Natural killer cell (primary cell): ENCODE measurements at regions not wholly inside any gene's neighbourhood (a gene's known extent, or its start where the extent isn't known, plus 50 kb on each side); places are given as distances from the start of the nearest gene placed in this dataset.

Experiments used
- ATAC-seq, 3 donors: fragments of 150-1000 bp in 2 of 3; fragments of 200-7000 bp in 1 of 3; cut with Tn5 transposase; 1 replicate in 1 of 3; 2 replicates in 2 of 3; pipeline ENCODE4 v1.10.0; 2021; ENCODE audit warnings: mild to moderate bottlenecking in 2 of 3, moderate library complexity in 2 of 3
- DNase-seq, 2 donors: peaks; one replicate each; pipeline versions ENCODE4 v3.0.0 to v3.0.0-alpha.2; 2013 to 2021; ENCODE audit warnings: mixed read lengths in 1 of 2
- H3K27ac ChIP-seq: one replicate; pipeline ENCODE4 v1.5.1; 2013; ENCODE audit warnings: mild to moderate bottlenecking, low read length
- H3K27me3 ChIP-seq: one replicate; pipeline ENCODE4 v1.6.1; 2013; ENCODE audit warnings: low read length; ENCODE audit not compliant: control insufficient read depth, insufficient read depth
- H3K36me3 ChIP-seq: one replicate; pipeline ENCODE4 v1.6.1; 2013; ENCODE audit warnings: low read length; ENCODE audit not compliant: control insufficient read depth, insufficient read depth
- H3K4me1 ChIP-seq: one replicate; pipeline ENCODE4 v1.6.1; 2013; ENCODE audit warnings: low read length; ENCODE audit not compliant: control insufficient read depth, insufficient read depth
- H3K4me3 ChIP-seq: one replicate; pipeline ENCODE4 v1.5.1; 2013; ENCODE audit warnings: low read length
- H3K9me3 ChIP-seq: one replicate; pipeline ENCODE4 v1.6.1; 2013; ENCODE audit warnings: low read length; ENCODE audit not compliant: control insufficient read depth, insufficient read depth
- H3K27ac Mint-ChIP-seq, 2 donors: one replicate each; pipeline ENCODE4 v1.8.0; 2022; ENCODE audit warnings: mild to moderate bottlenecking in 2 of 2, mixed read lengths in 2 of 2, moderate library complexity in 1 of 2
- H3K27me3 Mint-ChIP-seq, 2 donors: one replicate each; pipeline ENCODE4 v1.8.0; 2022; ENCODE audit warnings: low read depth in 2 of 2, mixed read lengths in 2 of 2
- H3K36me3 Mint-ChIP-seq: one replicate; pipeline ENCODE4 v1.8.0; 2022; ENCODE audit warnings: mixed read lengths
- H3K4me1 Mint-ChIP-seq, 2 donors: one replicate each; pipeline ENCODE4 v1.8.0; 2022; ENCODE audit warnings: mixed read lengths in 2 of 2
- H3K4me3 Mint-ChIP-seq: one replicate; pipeline ENCODE4 v1.8.0; 2022; ENCODE audit warnings: mild to moderate bottlenecking, moderate library complexity, mixed read lengths
- H3K9me3 Mint-ChIP-seq, 2 donors: one replicate each; pipeline ENCODE4 v1.8.0; 2022; ENCODE audit warnings: mixed read lengths in 2 of 2
- WGBS: methylation state at CpG from one replicate; pipeline ENCODE4 v1.1.7; 2013; ENCODE audit warnings: missing lambda C conversion rate; ENCODE audit not compliant: insufficient coverage; 5-methylcytosine and 5-hydroxymethylcytosine counted together
- intact Hi-C: fragments of 100-400 bp; cut with micrococcal nuclease; formaldehyde crosslinking; loops from one replicate; pipeline ENCODE4 v1.14.2; 2022
- TF ChIP-seq, protein P1 (sequence below): fragments of 200-600 bp; IDR thresholded peaks from one replicate; pipeline ENCODE4 v1.8.0; 2022; ENCODE audit warnings: antibody characterized with exemption

GRCh38 chr2:11065833-11066485 lies 89.3 kb upstream of the SLC66A3 start:
- H3K4me3 ChIP-seq, result no peak overlapping the region
- Mint-ChIP-seq H3K36me3 (peaks cover 2% of the 10 kb centered on the region), H3K27ac (no peak overlapping the region), H3K4me1 (no peaks in the 10 kb centered on the region), H3K27me3 (peaks cover 24 to 52% of the 10 kb centered on the region in 2 donors), H3K4me3 (no peak overlapping the region), H3K9me3 (peaks cover 2 to 4% of the 10 kb centered on the region in 2 donors)
- intact Hi-C loops, result no loop called here
- no peak for DNase-seq
- TF ChIP-seq, protein P1, sequence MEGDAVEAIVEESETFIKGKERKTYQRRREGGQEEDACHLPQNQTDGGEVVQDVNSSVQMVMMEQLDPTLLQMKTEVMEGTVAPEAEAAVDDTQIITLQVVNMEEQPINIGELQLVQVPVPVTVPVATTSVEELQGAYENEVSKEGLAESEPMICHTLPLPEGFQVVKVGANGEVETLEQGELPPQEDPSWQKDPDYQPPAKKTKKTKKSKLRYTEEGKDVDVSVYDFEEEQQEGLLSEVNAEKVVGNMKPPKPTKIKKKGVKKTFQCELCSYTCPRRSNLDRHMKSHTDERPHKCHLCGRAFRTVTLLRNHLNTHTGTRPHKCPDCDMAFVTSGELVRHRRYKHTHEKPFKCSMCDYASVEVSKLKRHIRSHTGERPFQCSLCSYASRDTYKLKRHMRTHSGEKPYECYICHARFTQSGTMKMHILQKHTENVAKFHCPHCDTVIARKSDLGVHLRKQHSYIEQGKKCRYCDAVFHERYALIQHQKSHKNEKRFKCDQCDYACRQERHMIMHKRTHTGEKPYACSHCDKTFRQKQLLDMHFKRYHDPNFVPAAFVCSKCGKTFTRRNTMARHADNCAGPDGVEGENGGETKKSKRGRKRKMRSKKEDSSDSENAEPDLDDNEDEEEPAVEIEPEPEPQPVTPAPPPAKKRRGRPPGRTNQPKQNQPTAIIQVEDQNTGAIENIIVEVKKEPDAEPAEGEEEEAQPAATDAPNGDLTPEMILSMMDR, result no peak
- H3K27me3 ChIP-seq, result no peaks in the 10 kb centered on the region
- H3K36me3 ChIP-seq, result no peaks in the 10 kb centered on the region
- no peak overlapping the region for H3K27ac ChIP-seq
- ATAC-seq, result no peak
- H3K9me3 ChIP-seq, result no peaks in the 10 kb centered on the region
- WGBS, result 79% methylated on average over 12 of the region's 12 CpGs
- H3K4me1 ChIP-seq, result no peaks in the 10 kb centered on the region

- 93% methylated on average over 22 of the region's 22 CpGs for WGBS
- intact Hi-C loops, result no loop called here
These were observed 87.8 kb upstream of the SLC66A3 start for GRCh38 chr2:11067221-11068078.

DNA sequence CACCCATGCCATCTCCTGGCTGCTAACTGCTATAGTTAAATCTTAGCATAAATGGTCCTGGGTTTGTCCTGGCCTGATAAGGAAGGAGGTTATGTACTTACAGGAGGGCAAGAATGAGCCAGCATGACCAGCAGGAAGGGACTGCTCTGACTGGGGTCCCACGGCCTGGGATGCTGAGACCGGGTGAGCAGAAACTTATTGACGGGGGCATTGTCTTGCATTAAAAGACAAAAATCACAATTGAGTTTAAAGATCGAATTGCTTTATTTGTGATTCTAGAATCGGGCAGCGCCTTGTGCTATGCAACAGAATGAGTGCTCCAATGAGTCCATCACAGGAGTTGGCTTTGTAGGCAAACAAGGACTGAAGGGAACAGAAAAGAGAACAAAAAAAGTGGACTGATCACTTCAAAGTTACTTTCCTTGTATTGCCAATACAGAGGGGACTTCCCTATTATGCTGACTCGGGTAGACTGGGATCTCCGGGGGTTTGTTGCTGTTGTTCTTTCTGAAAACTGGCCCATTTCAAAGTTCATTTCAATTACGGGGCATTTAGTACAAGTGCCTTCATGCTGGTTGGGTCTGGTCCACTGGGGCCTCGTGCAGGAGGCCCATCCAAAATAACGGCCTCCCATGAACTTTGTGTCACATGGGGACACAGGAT lies 87.1 kb upstream of the SLC66A3 start:
- Mint-ChIP-seq H3K4me3 (no peak overlapping the region), H3K36me3 (no peaks in the 10 kb centered on the region), H3K9me3 (peaks cover 1% of the 10 kb centered on the region in 2 donors), H3K27ac (no peak overlapping the region), H3K4me1 (no peaks in the 10 kb centered on the region), H3K27me3 (peaks cover 23 to 58% of the 10 kb centered on the region in 2 donors)
- WGBS, result 86% methylated on average over 11 of the region's 11 CpGs
- Histone ChIP-seq H3K9me3 (no peaks in the 10 kb centered on the region), H3K27me3 (no peaks in the 10 kb centered on the region), H3K4me3 (no peak overlapping the region), H3K4me1 (no peaks in the 10 kb centered on the region), H3K27ac (no peak overlapping the region), H3K36me3 (no peaks in the 10 kb centered on the region)
- ATAC-seq (no peak), DNase-seq (no peak)
- TF ChIP-seq, protein P1, result no peak
- intact Hi-C loops, result no loop called here

More at GRCh38 chr2:11067221-11068078, 87.8 kb upstream of the SLC66A3 start:
- Histone ChIP-seq H3K9me3 (no peaks in the 10 kb centered on the region), H3K4me3 (no peak overlapping the region), H3K27ac (no peak overlapping the region), H3K27me3 (no peaks in the 10 kb centered on the region), H3K4me1 (no peaks in the 10 kb centered on the region), H3K36me3 (no peaks in the 10 kb centered on the region)
- DNase-seq (no peak), ATAC-seq (no peak)
- Mint-ChIP-seq H3K4me1 (no peaks in the 10 kb centered on the region), H3K4me3 (no peak overlapping the region), H3K9me3 (peaks cover 2% of the 10 kb centered on the region in 2 donors), H3K36me3 (no peaks in the 10 kb centered on the region), H3K27me3 (peaks cover 25 to 58% of the 10 kb centered on the region in 2 donors), H3K27ac (no peak overlapping the region)
- TF ChIP-seq, protein P1, result no peak
